HL-60 (cell line): ENCODE measurements at regions not wholly inside any gene's neighbourhood (a gene's known extent, or its start where the extent isn't known, plus 50 kb on each side); places are given as distances from the start of the nearest gene placed in this dataset.

Source experiments
- DNase-seq, 2 experiments: peaks; one replicate each; pipeline ENCODE4 v3.0.0-alpha.2; 2010 to 2020; ENCODE audit warnings: low read depth in 1 of 2, low spot score in 1 of 2
- H3K27ac ChIP-seq: fragments of 250-450 bp; sonication (Bioruptor Pico); replicated peaks from 2 replicates; pipeline ENCODE4 v1.5.1; 2020; ENCODE audit warnings: mild to moderate bottlenecking, moderate library complexity
- H3K27me3 ChIP-seq: fragments of 250-450 bp; sonication (Bioruptor Pico); 2 replicates; pipeline ENCODE4 v1.5.1; 2021; ENCODE audit warnings: mild to moderate bottlenecking, moderate library complexity; ENCODE audit not compliant: insufficient read depth, poor library complexity, severe bottlenecking
- H3K4me3 ChIP-seq: replicated peaks from 2 replicates; pipeline ENCODE4 v1.5.1; 2011; ENCODE audit warnings: mild to moderate bottlenecking, control low read depth, low read length; ENCODE audit not compliant: insufficient read depth
- CTCF ChIP-seq: IDR thresholded peaks from one replicate; pipeline ENCODE4 v1.5.1; 2011; ENCODE audit warnings: low read length, control low read depth, inconsistent platforms; ENCODE audit not compliant: insufficient read depth
- GABPA ChIP-seq: IDR thresholded peaks from 2 replicates; pipeline ENCODE4 v1.6.1; 2012; ENCODE audit warnings: low read depth
- POLR2AphosphoS5 ChIP-seq: IDR thresholded peaks from 2 replicates; pipeline ENCODE4 v1.6.1; 2012; ENCODE audit warnings: low read depth
- SPI1 ChIP-seq: IDR thresholded peaks from 2 replicates; pipeline ENCODE4 v1.6.1; 2012; ENCODE audit warnings: low read depth, mild to moderate bottlenecking, borderline replicate concordance
- TF ChIP-seq, protein P1 (sequence below): IDR thresholded peaks from 2 replicates; pipeline ENCODE4 v1.6.1; 2012; ENCODE audit warnings: low read depth; ENCODE audit not compliant: insufficient replicate concordance

DNA sequence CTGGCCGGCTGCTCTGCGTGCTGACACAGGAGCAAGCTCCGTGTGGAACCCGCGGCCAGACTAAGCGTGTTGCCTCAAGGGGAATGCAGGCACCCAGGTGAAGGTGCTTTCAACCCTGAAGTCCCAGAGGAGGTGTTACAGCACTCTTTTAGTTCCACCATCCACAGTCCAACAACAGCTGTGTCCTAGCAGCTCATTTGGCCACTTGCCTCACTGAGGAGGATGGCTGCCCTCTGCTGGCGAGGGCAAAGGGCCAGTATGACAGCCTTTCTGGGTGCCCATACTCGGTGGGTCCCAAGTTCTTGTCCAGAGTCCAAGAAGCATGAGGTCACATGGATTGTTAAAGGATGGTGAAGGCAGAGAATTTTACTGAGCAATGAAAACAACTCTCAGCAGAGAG lies 87.8 kb downstream of the C3orf85 start:
- no peaks in the 10 kb centered on the region for H3K27me3 ChIP-seq
- no peak overlapping the region for H3K4me3 ChIP-seq
- TF ChIP-seq CTCF (peak; percentile 6), SPI1 (no peak)
- no peak overlapping the region for H3K27ac ChIP-seq
- peak in 1 of 2 experiments; percentile 3 for DNase-seq

DNA sequence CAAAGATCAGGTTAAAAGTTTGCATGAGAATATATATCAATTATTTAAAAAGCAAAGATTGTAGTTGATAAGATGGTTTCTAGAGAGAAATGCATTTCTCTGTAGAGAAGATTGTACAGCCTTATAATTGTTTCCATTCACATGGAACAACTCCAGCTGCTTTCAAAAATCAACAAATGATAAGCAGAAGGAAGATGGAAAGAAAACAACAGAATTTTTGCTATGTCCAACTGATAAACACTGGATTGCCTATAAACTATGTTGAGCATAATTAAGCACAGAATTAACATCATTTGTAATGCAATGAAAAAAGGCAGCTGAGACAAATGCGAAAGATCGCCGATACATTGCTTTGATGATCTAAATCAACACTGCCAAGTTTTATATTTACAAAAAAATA lies 89.0 kb downstream of the C3orf85 start:
- TF ChIP-seq, protein P1, sequence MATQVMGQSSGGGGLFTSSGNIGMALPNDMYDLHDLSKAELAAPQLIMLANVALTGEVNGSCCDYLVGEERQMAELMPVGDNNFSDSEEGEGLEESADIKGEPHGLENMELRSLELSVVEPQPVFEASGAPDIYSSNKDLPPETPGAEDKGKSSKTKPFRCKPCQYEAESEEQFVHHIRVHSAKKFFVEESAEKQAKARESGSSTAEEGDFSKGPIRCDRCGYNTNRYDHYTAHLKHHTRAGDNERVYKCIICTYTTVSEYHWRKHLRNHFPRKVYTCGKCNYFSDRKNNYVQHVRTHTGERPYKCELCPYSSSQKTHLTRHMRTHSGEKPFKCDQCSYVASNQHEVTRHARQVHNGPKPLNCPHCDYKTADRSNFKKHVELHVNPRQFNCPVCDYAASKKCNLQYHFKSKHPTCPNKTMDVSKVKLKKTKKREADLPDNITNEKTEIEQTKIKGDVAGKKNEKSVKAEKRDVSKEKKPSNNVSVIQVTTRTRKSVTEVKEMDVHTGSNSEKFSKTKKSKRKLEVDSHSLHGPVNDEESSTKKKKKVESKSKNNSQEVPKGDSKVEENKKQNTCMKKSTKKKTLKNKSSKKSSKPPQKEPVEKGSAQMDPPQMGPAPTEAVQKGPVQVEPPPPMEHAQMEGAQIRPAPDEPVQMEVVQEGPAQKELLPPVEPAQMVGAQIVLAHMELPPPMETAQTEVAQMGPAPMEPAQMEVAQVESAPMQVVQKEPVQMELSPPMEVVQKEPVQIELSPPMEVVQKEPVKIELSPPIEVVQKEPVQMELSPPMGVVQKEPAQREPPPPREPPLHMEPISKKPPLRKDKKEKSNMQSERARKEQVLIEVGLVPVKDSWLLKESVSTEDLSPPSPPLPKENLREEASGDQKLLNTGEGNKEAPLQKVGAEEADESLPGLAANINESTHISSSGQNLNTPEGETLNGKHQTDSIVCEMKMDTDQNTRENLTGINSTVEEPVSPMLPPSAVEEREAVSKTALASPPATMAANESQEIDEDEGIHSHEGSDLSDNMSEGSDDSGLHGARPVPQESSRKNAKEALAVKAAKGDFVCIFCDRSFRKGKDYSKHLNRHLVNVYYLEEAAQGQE, result no peak
- TF ChIP-seq CTCF (no peak), POLR2AphosphoS5 (no peak), GABPA (no peak), SPI1 (no peak)
- Histone ChIP-seq H3K27me3 (no peaks in the 10 kb centered on the region), H3K27ac (no peak overlapping the region), H3K4me3 (no peak overlapping the region)
- no peak for DNase-seq

- Histone ChIP-seq H3K27me3 (no peaks in the 10 kb centered on the region), H3K27ac (no peak overlapping the region), H3K4me3 (no peak overlapping the region)
- TF ChIP-seq POLR2AphosphoS5 (no peak), CTCF (no peak)
- TF ChIP-seq, protein P1, result no peak
- DNase-seq, result no peak
Measured at GRCh38 chr3:109228391-109229080, 87.8 kb downstream of the DPPA2 start.

DNA sequence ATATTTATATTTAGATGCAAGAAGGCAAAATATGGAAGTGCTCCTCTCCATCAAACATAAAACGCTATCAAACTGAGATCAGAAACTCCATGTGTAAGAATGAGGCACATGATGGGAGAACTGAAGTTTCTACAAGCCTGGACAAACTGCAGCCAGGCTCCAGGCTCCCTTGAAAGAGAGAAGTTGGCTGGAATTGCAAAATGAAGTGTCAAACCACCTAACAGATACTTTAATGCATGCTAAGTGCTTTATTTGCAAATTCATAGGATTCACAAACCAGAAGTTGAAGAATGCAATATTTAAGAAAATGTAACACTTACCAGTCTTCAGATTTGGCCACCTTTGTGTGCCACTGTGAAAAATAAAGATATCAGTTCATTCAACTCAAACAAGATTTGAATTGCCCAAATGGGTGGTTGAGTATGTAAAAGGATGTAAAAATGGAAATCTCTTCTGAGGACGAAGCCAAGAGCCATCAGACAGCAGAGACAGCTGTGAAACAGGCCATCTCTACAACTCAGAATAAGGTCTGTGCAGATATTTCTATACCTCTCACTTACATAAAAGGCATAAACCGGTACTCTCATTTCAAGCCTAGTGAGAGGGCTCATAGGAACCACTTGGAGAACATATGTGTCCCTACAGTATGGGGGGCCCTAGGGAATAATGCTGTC lies 87.0 kb downstream of the DPPA2 start:
- TF ChIP-seq SPI1, result no peak
- TF ChIP-seq GABPA, result no peak
- no peak for TF ChIP-seq CTCF
- TF ChIP-seq POLR2AphosphoS5, result no peak
- TF ChIP-seq, protein P1, result no peak
- Histone ChIP-seq H3K4me3 (no peak overlapping the region), H3K27me3 (no peaks in the 10 kb centered on the region), H3K27ac (no peak overlapping the region)
- no peak for DNase-seq
